MCF 10A (cell line): ENCODE measurements at regions not wholly inside any gene's neighbourhood (a gene's known extent, or its start where the extent isn't known, plus 50 kb on each side); places are given as distances from the start of the nearest gene placed in this dataset.

ENCODE experiments used
- BruUV-seq: library from RNA; stranded (reverse); fragments of 400-500 nt; replicated peaks from 2 replicates; lab custom pipeline; 2021; lab: Mats Ljungman, UMichigan
- CTCF ChIA-PET: fragments of 300-600 bp; sonication (Branson Sonifier 250); formaldehyde crosslinking; extraction: SDS; loops from one replicate; lab custom pipeline; 2021; ENCODE audit warnings: antibody characterized with exemption, inconsistent platforms; lab: Yijun Ruan, JAX
- POLR2A ChIA-PET: fragments of 300-600, 350-650 bp; sonication (Branson Sonifier 250); formaldehyde crosslinking; extraction: SDS; loops from one replicate; lab custom pipeline; 2020; ENCODE audit warnings: antibody characterized with exemption, inconsistent platforms; lab: Yijun Ruan, JAX
- DNase-seq: peaks from one replicate; pipeline ENCODE4 v3.0.0-alpha.2; 2018; ENCODE audit not compliant: unreplicated experiment
- H3K27ac Mint-ChIP-seq: one replicate; pipeline ENCODE4 v1.8.0; 2022; ENCODE audit warnings: mild to moderate bottlenecking, low read depth, mixed read lengths; ENCODE audit not compliant: unreplicated experiment
- H3K27me3 Mint-ChIP-seq: one replicate; pipeline ENCODE4 v1.8.0; 2022; ENCODE audit warnings: mixed read lengths; ENCODE audit not compliant: insufficient read depth, unreplicated experiment
- H3K36me3 Mint-ChIP-seq: one replicate; pipeline ENCODE4 v1.8.0; 2022; ENCODE audit warnings: mild to moderate bottlenecking, moderate library complexity, mixed read lengths; ENCODE audit not compliant: insufficient read depth, unreplicated experiment
- H3K4me1 Mint-ChIP-seq: one replicate; pipeline ENCODE4 v1.8.0; 2022; ENCODE audit warnings: mixed read lengths; ENCODE audit not compliant: insufficient read depth, unreplicated experiment
- H3K4me3 Mint-ChIP-seq: one replicate; pipeline ENCODE4 v1.8.0; 2022; ENCODE audit warnings: mild to moderate bottlenecking, moderate library complexity, mixed read lengths; ENCODE audit not compliant: unreplicated experiment
- H3K9me3 Mint-ChIP-seq: one replicate; pipeline ENCODE4 v1.8.0; 2022; ENCODE audit warnings: mixed read lengths; ENCODE audit not compliant: unreplicated experiment
- CTCF ChIP-seq: fragments of 200-600 bp; IDR thresholded peaks from one replicate; pipeline ENCODE4 v1.8.0; 2022; ENCODE audit warnings: antibody characterized with exemption, mild to moderate bottlenecking; ENCODE audit not compliant: unreplicated experiment
- intact Hi-C: fragments of 100-400 bp; cut with micrococcal nuclease; formaldehyde crosslinking; loops from 2 replicates; pipeline ENCODE4 v1.14.1; 2022

DNA sequence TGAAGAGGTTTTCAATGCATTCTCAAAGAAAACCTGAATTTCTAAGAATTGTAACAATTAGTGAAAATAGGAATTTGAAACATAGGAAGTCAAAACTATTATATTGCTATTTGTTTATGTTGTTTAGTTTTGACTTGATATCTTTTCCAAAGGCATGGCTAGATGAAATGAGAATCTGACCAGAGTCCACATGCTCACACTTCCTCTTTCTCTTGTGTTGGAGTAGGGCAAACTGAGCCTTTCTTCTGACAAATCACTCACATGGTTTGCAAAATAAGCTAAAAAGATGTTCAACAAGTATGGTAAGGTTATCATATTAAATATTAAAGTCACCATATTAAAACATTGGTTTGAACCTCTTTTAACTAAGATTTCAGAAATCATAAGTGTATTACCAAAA, 512.6 kb downstream of the ISL1 start:
- BruUV-seq, result no TSS peak
- CTCF ChIA-PET, result no interaction called here

DNA sequence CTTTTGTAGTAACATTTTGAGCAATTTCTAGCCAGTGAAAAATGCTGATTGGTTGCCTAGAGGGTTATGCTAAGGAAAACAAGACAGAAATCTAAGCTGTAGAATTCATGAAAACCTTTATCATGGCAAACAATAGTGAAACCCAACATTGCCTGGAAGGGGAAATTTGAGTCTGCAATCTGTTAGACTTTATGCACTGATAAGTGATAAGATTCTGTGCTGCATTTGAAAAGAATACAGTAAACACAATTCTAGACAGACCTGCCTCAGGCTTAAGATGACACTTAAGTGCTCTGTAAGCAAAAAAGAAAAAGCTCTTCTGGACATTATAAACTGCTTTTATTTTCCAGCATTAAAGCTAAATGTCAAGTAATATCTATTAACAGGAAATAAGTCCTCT, 519.3 kb downstream of the ISL1 start:
- H3K4me1 Mint-ChIP-seq, result no peaks in the 10 kb centered on the region
- no peaks in the 10 kb centered on the region for H3K9me3 Mint-ChIP-seq
- intact Hi-C loops, result no loop called here
- DNase-seq, result no peak
- no peak overlapping the region for H3K4me3 Mint-ChIP-seq
- BruUV-seq, result no TSS peak
- no peak overlapping the region for H3K27ac Mint-ChIP-seq
- ChIA-PET CTCF (no interaction called here), POLR2A (no interaction called here)
- H3K36me3 Mint-ChIP-seq, result no peaks in the 10 kb centered on the region
- no peaks in the 10 kb centered on the region for H3K27me3 Mint-ChIP-seq
- no peak for TF ChIP-seq CTCF

More for the DNA sequence above, 512.6 kb downstream of the ISL1 start:
- POLR2A ChIA-PET, result no interaction called here
- Mint-ChIP-seq H3K4me3 (no peak overlapping the region), H3K9me3 (no peaks in the 10 kb centered on the region), H3K4me1 (peaks cover 6% of the 10 kb centered on the region), H3K27ac (no peak overlapping the region), H3K27me3 (no peaks in the 10 kb centered on the region), H3K36me3 (peaks cover 6% of the 10 kb centered on the region)
- no peak for TF ChIP-seq CTCF
- DNase-seq, result no peak
- intact Hi-C loops, result no loop called here

DNA sequence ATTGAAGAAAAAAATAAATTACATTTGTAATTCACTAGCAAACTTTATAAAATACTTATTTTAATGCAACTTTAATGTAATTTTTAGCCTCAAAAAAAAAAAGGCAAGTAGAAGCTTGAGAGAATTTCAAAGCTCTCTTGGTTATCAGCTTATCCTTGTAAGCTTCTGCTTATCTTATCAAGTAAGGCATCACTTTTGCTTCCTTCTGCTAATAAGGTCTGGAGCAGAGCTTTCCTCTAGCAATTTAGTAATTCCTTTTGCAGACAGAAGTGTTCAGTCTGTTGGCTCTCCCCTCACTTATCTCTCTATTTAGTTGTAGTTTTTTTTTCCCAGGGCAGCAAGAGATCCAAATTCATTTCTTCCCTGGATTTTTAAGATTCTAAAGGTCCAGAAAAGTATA, 525.0 kb downstream of the ISL1 start:
- no peaks in the 10 kb centered on the region for H3K9me3 Mint-ChIP-seq
- DNase-seq, result no peak
- TF ChIP-seq CTCF, result no peak
- no peak overlapping the region for H3K27ac Mint-ChIP-seq
- ChIA-PET CTCF (no interaction called here), POLR2A (no interaction called here)
- no TSS peak for BruUV-seq
- no peaks in the 10 kb centered on the region for H3K27me3 Mint-ChIP-seq
- H3K4me3 Mint-ChIP-seq, result no peak overlapping the region
- no peaks in the 10 kb centered on the region for H3K4me1 Mint-ChIP-seq
- H3K36me3 Mint-ChIP-seq, result peaks cover 4% of the 10 kb centered on the region
- intact Hi-C loops, result no loop called here

DNA sequence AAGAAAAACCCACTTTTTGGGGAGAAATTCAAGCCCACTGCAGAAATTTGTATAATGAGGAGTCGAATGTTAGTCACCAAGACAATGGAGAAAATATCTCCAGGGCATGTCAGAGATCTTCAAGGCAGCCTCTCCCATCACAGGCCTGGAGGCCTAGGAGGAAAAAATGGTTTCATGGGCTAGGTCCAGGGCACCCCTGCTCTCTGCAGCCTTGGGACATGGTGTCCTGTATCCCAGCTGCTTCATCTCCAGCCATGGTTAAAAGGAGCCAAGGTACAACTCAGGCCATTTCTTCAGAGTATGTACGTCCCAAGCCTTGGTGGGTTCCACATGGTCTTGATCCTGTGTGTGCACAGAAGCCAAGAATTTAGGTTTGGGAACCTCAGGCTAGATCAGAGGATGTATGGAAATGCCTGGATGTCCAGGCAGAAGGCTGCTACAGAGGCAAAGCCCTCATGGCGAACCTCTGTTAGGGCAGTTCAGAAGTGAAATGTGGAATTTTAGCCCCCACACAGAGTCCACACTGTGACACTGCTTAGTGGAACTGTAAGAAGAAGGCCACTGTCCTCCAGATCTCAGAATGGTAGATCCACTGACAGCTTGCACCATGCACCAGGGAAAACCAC, 561.4 kb downstream of the ISL1 start:
- Mint-ChIP-seq H3K27ac (no peak overlapping the region), H3K36me3 (no peaks in the 10 kb centered on the region), H3K4me1 (no peaks in the 10 kb centered on the region), H3K9me3 (peaks cover 20% of the 10 kb centered on the region), H3K4me3 (no peak overlapping the region), H3K27me3 (no peaks in the 10 kb centered on the region)
- no peak for DNase-seq
- POLR2A ChIA-PET, result no interaction called here
- BruUV-seq, result no TSS peak
- intact Hi-C loops, result no loop called here
- CTCF ChIA-PET, result no interaction called here
- no peak for TF ChIP-seq CTCF
